SH-SY5Y (cell line): ENCODE measurements at regions not wholly inside any gene's neighbourhood (a gene's known extent, or its start where the extent isn't known, plus 50 kb on each side); places are given as distances from the start of the nearest gene placed in this dataset.

Experiments used
- GATA2 ChIP-seq: IDR thresholded peaks from 2 replicates; pipeline ENCODE4 v1.6.1; 2011; ENCODE audit warnings: mild to moderate bottlenecking, low read depth, low read length
- GATA3 ChIP-seq: IDR thresholded peaks from 2 replicates; pipeline ENCODE4 v1.6.1; 2011; ENCODE audit warnings: low read depth, mild to moderate bottlenecking, low read length, moderate library complexity

DNA sequence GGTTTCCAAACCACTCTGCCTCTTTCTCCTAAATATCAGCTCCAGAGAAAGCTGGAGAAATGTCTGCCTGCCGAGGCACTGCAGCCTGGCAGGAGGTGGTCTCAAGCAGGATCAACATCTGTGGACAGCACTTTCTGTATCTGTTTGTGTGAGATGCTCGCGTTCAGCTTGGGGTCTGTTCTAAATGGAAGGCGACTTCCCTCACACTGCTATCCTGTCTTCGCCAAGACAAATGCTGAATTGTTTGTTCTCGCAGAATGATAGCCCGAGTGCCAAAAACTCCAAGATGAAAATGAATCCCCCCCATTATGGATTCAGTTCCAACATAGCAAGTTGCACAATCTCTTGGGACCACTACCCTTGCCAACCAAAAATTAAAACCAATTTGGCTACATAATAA lies 72.2 kb upstream of the PALS2 start:
- TF ChIP-seq GATA3 (no peak), GATA2 (no peak)
